GM23338 (cell line): ENCODE measurements at regions not wholly inside any gene's neighbourhood (a gene's known extent, or its start where the extent isn't known, plus 50 kb on each side); places are given as distances from the start of the nearest gene placed in this dataset.

Experiments used
- ATAC-seq: fragments of 200-7000 bp; cut with Tn5 transposase; 3 replicates; pipeline ENCODE4 v1.9.1; 2020
- DNase-seq: peaks from one replicate; pipeline ENCODE4 v3.0.0-alpha.2; 2015; ENCODE audit warnings: low spot score
- H2AFZ ChIP-seq: fragments of 200-600 bp; sonication (generic); 2 replicates; pipeline ENCODE4 v1.8.0; 2016; ENCODE audit warnings: antibody characterized with exemption, mild to moderate bottlenecking, moderate library complexity
- H3F3A ChIP-seq: fragments of 200-600 bp; sonication (generic); replicated peaks from 2 replicates; pipeline ENCODE4 v1.8.0; 2017; ENCODE audit warnings: antibody characterized with exemption, mixed run types, low read depth
- H3K27ac ChIP-seq: fragments of 200-600 bp; sonication (generic); 2 replicates; pipeline ENCODE4 v1.6.1; 2016; ENCODE audit warnings: low read depth
- H3K27me3 ChIP-seq: fragments of 200-600 bp; sonication (generic); 2 replicates; pipeline ENCODE4 v1.8.0; 2016; ENCODE audit warnings: mild to moderate bottlenecking, mixed run types, moderate library complexity; ENCODE audit not compliant: insufficient read depth
- H3K36me3 ChIP-seq: fragments of 200-600 bp; sonication (generic); 2 replicates; pipeline ENCODE4 v1.8.0; 2016; ENCODE audit warnings: mild to moderate bottlenecking; ENCODE audit not compliant: insufficient read depth
- H3K4me1 ChIP-seq: fragments of 200-600 bp; sonication (generic); 2 replicates; pipeline ENCODE4 v1.8.0; 2016; ENCODE audit warnings: mild to moderate bottlenecking, moderate library complexity; ENCODE audit not compliant: insufficient read depth
- H3K4me2 ChIP-seq: fragments of 200-600 bp; sonication (generic); 2 replicates; pipeline ENCODE4 v1.7.1; 2017; ENCODE audit warnings: mixed run types
- H3K4me3 ChIP-seq: fragments of 200-600 bp; sonication (generic); 2 replicates; pipeline ENCODE4 v1.6.1; 2016; ENCODE audit warnings: mixed run types
- H3K79me2 ChIP-seq: fragments of 200-600 bp; sonication (generic); replicated peaks from 2 replicates; pipeline ENCODE4 v1.8.0; 2017; ENCODE audit warnings: mild to moderate bottlenecking; ENCODE audit not compliant: insufficient read depth
- H3K9me2 ChIP-seq: fragments of 200-600 bp; sonication (generic); 2 replicates; pipeline ENCODE4 v1.8.0; 2017; ENCODE audit not compliant: insufficient read depth
- H4K20me1 ChIP-seq: fragments of 200-600 bp; sonication (generic); replicated peaks from 2 replicates; pipeline ENCODE4 v1.8.0; 2017; ENCODE audit warnings: mild to moderate bottlenecking; ENCODE audit not compliant: insufficient read depth
- H3K27ac Mint-ChIP-seq: 2 replicates; pipeline ENCODE4 v1.8.0; 2020; ENCODE audit warnings: inconsistent platforms, mild to moderate bottlenecking, moderate library complexity, mixed read lengths
- H3K27me3 Mint-ChIP-seq: 3 replicates; pipeline ENCODE4 v1.8.0; 2022; ENCODE audit warnings: low read depth, mild to moderate bottlenecking, moderate library complexity, mixed read lengths, inconsistent platforms; ENCODE audit not compliant: insufficient read depth, poor library complexity
- H3K36me3 Mint-ChIP-seq: 3 replicates; pipeline ENCODE4 v1.8.0; 2021; ENCODE audit warnings: low read depth, mild to moderate bottlenecking, inconsistent platforms, moderate library complexity, mixed read lengths
- H3K4me1 Mint-ChIP-seq: 3 replicates; pipeline ENCODE4 v1.8.0; 2020; ENCODE audit warnings: mild to moderate bottlenecking, inconsistent platforms, mixed read lengths
- H3K4me3 Mint-ChIP-seq: 3 replicates; pipeline ENCODE4 v1.8.0; 2021; ENCODE audit warnings: moderate library complexity, mild to moderate bottlenecking, inconsistent platforms, mixed read lengths
- H3K9me3 Mint-ChIP-seq: 3 replicates; pipeline ENCODE4 v1.8.0; 2020; ENCODE audit warnings: moderate library complexity, mild to moderate bottlenecking, inconsistent platforms, mixed read lengths
- CREB1 ChIP-seq: fragments of 250-450 bp; sonication (Bioruptor Pico); IDR thresholded peaks from 2 replicates; pipeline ENCODE4 v1.5.0; 2020; ENCODE audit warnings: low read depth, mild to moderate bottlenecking, moderate library complexity
- CTCF ChIP-seq, 2 experiments: fragments of 200-600 bp in 1 of 2; sonication (generic) in 1 of 2; conservative IDR thresholded peaks; 2 replicates each; pipeline versions ENCODE4 v1.5.1 to v1.6.1; 2016 to 2017; ENCODE audit warnings: antibody characterized with exemption in 2 of 2, low read depth in 2 of 2, mild to moderate bottlenecking in 2 of 2, moderate library complexity in 1 of 2
- ETS1 ChIP-seq: IDR thresholded peaks from 2 replicates; pipeline ENCODE4 v1.6.1; 2016; ENCODE audit warnings: antibody characterized with exemption
- EZH2 ChIP-seq: fragments of 200-600 bp; sonication (generic); IDR thresholded peaks from one replicate; pipeline ENCODE4 v1.8.0; 2017; ENCODE audit warnings: antibody characterized with exemption, mild to moderate bottlenecking, low read depth; ENCODE audit not compliant: unreplicated experiment
- EZH2phosphoT487 ChIP-seq: fragments of 200-600 bp; sonication (generic); IDR thresholded peaks from one replicate; pipeline ENCODE4 v1.8.1; 2018; ENCODE audit warnings: antibody characterized with exemption; ENCODE audit not compliant: unreplicated experiment
- JUNB ChIP-seq: IDR thresholded peaks from one replicate; pipeline ENCODE4 v1.6.1; 2016; ENCODE audit warnings: antibody characterized with exemption; ENCODE audit not compliant: unreplicated experiment
- NANOG ChIP-seq: IDR thresholded peaks from 2 replicates; pipeline ENCODE4 v1.6.1; 2016; ENCODE audit warnings: antibody characterized with exemption, borderline replicate concordance
- POLR2AphosphoS5 ChIP-seq: IDR thresholded peaks from 2 replicates; pipeline ENCODE4 v1.6.1; 2016; ENCODE audit warnings: antibody characterized with exemption, low read depth
- REST ChIP-seq: IDR thresholded peaks from one replicate; pipeline ENCODE4 v1.6.1; 2018; ENCODE audit warnings: antibody characterized with exemption; ENCODE audit not compliant: unreplicated experiment
- STAT1 ChIP-seq: IDR thresholded peaks from one replicate; pipeline ENCODE4 v1.6.1; 2016; ENCODE audit warnings: antibody characterized with exemption; ENCODE audit not compliant: unreplicated experiment
- ZNF114 ChIP-seq: fragments of 250-450 bp; sonication (Bioruptor Pico); IDR thresholded peaks from 2 replicates; pipeline ENCODE4 v1.5.0; 2020; ENCODE audit warnings: mild to moderate bottlenecking, moderate library complexity
- ZNF331 ChIP-seq: fragments of 250-450 bp; sonication (Bioruptor Pico); IDR thresholded peaks from 2 replicates; pipeline ENCODE4 v1.5.0; 2020; ENCODE audit warnings: low read depth, mild to moderate bottlenecking, moderate library complexity
- ZNF462 ChIP-seq: fragments of 250-450 bp; sonication (Bioruptor Pico); IDR thresholded peaks from 2 replicates; pipeline ENCODE4 v1.5.0; 2020; ENCODE audit warnings: mild to moderate bottlenecking, moderate library complexity

GRCh38 chr7:33853361-33854062, 51.8 kb upstream of the BMPER start:
- no peaks in the 10 kb centered on the region for H3K36me3 Mint-ChIP-seq
- Histone ChIP-seq H3K4me3 (no peak overlapping the region), H3K27me3 (no peaks in the 10 kb centered on the region), H3F3A (no peaks in the 10 kb centered on the region), H3K36me3 (no peaks in the 10 kb centered on the region), H3K27ac (no peak overlapping the region), H2AFZ (no peak overlapping the region), H4K20me1 (no peaks in the 10 kb centered on the region), H3K4me2 (no peak overlapping the region), H3K79me2 (no peaks in the 10 kb centered on the region), H3K9me2 (peaks cover 29% of the 10 kb centered on the region), H3K4me1 (no peaks in the 10 kb centered on the region)
- TF ChIP-seq STAT1, result no peak
- TF ChIP-seq POLR2AphosphoS5, result no peak
- no peak for TF ChIP-seq EZH2phosphoT487
- TF ChIP-seq ZNF114, result no peak
- no peak for TF ChIP-seq EZH2
- no peak for TF ChIP-seq CTCF (conservative IDR thresholded peaks at IDR 0.05; ENCODE audit: low read depth in 2 of 2)
- TF ChIP-seq ZNF462 (CRISPR knock-in tag), result no peak
- TF ChIP-seq CREB1 (CRISPR knock-in tag), result no peak
- TF ChIP-seq JUNB, result no peak
- TF ChIP-seq REST, result no peak
- no peak for TF ChIP-seq NANOG
- no peak for TF ChIP-seq ZNF331
- TF ChIP-seq ETS1, result no peak
- no peaks in the 10 kb centered on the region for H3K9me3 Mint-ChIP-seq
- H3K4me3 Mint-ChIP-seq, result no peak overlapping the region
- ATAC-seq (no peak), DNase-seq (no peak)
- H3K27ac Mint-ChIP-seq, result no peak overlapping the region
- no peaks in the 10 kb centered on the region for H3K27me3 Mint-ChIP-seq
- H3K4me1 Mint-ChIP-seq, result peaks cover 3% of the 10 kb centered on the region; the same call in 1 of the 3 replicates
